ENCODE measurements at regions not wholly inside any gene's neighbourhood (a gene's known extent, or its start where the extent isn't known, plus 50 kb on each side); places are given as distances from the start of the nearest gene placed in this dataset.

GRCh38 chr10:32207544-32207943 lies 139.4 kb downstream of the EPC1 start (continued):
- TF ChIP-seq FOXJ2 (tag; IDR thresholded peaks at IDR 0.05) (no peak), MYC (IDR thresholded peaks at IDR 0.05; ENCODE audit: low read depth, low read length) (0 out of 2 replicates have a peak, but pooled peaks have one; percentile 23), MYC (CRISPR knock-in tag; IDR thresholded peaks at IDR 0.05; ENCODE audit: borderline replicate concordance, low read depth) (no peak), FUS (optimal IDR thresholded peaks at IDR 0.05; ENCODE audit: low read depth, low read length) (no peak), BRF1 (IDR thresholded peaks at IDR 0.05; ENCODE audit: borderline replicate concordance, extremely low read depth, insufficient read length) (no peak), RHOXF2B (CRISPR knock-in tag; conservative IDR thresholded peaks at IDR 0.05) (no peak), FOSL1 (tag; conservative IDR thresholded peaks at IDR 0.05) (no peak), MAZ (CRISPR knock-in tag; conservative IDR thresholded peaks at IDR 0.05 in 1 of 2, IDR thresholded peaks at IDR 0.05 in 1 of 2) (no peak), FOXA3 (CRISPR knock-in tag; conservative IDR thresholded peaks at IDR 0.05 in 1 of 2, IDR thresholded peaks at IDR 0.05 in 1 of 2) (no peak), PBX2 (CRISPR knock-in tag; IDR thresholded peaks at IDR 0.05; ENCODE audit: low read depth) (no peak), PBX2 (tag; conservative IDR thresholded peaks at IDR 0.05; ENCODE audit: low read depth) (no peak), SMAD2 (IDR thresholded peaks at IDR 0.05; ENCODE audit: low read depth, low read length) (no peak), ZNF224 (CRISPR knock-in tag; IDR thresholded peaks at IDR 0.05) (no peak)
- TF ChIP-seq, protein P1, sequence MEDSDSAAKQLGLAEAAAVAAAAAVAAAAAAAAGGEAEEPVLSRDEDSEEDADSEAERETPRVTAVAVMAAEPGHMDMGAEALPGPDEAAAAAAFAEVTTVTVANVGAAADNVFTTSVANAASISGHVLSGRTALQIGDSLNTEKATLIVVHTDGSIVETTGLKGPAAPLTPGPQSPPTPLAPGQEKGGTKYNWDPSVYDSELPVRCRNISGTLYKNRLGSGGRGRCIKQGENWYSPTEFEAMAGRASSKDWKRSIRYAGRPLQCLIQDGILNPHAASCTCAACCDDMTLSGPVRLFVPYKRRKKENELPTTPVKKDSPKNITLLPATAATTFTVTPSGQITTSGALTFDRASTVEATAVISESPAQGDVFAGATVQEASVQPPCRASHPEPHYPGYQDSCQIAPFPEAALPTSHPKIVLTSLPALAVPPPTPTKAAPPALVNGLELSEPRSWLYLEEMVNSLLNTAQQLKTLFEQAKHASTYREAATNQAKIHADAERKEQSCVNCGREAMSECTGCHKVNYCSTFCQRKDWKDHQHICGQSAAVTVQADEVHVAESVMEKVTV (CRISPR knock-in tag; IDR thresholded peaks at IDR 0.05): peak; percentile 70

All from K562 (cell line).